HG03432 (cell line): ENCODE measurements at regions not wholly inside any gene's neighbourhood (a gene's known extent, or its start where the extent isn't known, plus 50 kb on each side); places are given as distances from the start of the nearest gene placed in this dataset.
A peak's percentile ranks its signal among the peaks of the same experiment; 100 is the strongest.

Source experiments
- ATAC-seq: cut with Tn5 transposase; IDR thresholded peaks from one replicate; pipeline ENCODE4 v1.9.1; 2021; ENCODE audit warnings: mild to moderate bottlenecking, moderate library complexity; ENCODE audit not compliant: unreplicated experiment

GRCh38 chr4:58935332-58935731 is 1825.1 kb upstream of the IGFBP7 start:
- no peak for ATAC-seq

GRCh38 chr4:58936436-58936835 is 1826.3 kb upstream of the IGFBP7 start:
- no peak for ATAC-seq

- ATAC-seq = peak; percentile 71
These were observed 1830.0 kb upstream of the IGFBP7 start for GRCh38 chr4:58940167-58940566.

GRCh38 chr4:58941286-58941685 is 1831.1 kb upstream of the IGFBP7 start:
- no peak for ATAC-seq

- ATAC-seq = no peak
These were observed 1843.4 kb upstream of the IGFBP7 start for GRCh38 chr4:58953575-58953974.

GRCh38 chr4:58957711-58958110 is 1847.5 kb upstream of the IGFBP7 start:
- ATAC-seq = no peak

- no peak for ATAC-seq
These were observed 1851.1 kb upstream of the IGFBP7 start for GRCh38 chr4:58961283-58961682.

- ATAC-seq = peak; percentile 7
These were observed 1851.7 kb upstream of the IGFBP7 start for GRCh38 chr4:58961925-58962324.

GRCh38 chr4:58962424-58962823 is 1852.2 kb upstream of the IGFBP7 start:
- peak; percentile 69 for ATAC-seq

GRCh38 chr4:58981828-58982227 is 1871.6 kb upstream of the IGFBP7 start:
- no peak for ATAC-seq

GRCh38 chr4:58983887-58984286 is 1873.7 kb upstream of the IGFBP7 start:
- no peak for ATAC-seq

GRCh38 chr4:59002148-59002547 is 1892.0 kb upstream of the IGFBP7 start:
- ATAC-seq = no peak

GRCh38 chr4:59024257-59024656 is 1914.1 kb upstream of the IGFBP7 start:
- no peak for ATAC-seq

- no peak for ATAC-seq
These were observed 1927.6 kb upstream of the IGFBP7 start for GRCh38 chr4:59037812-59038211.

GRCh38 chr4:59039046-59039445 is 1928.9 kb upstream of the IGFBP7 start:
- no peak for ATAC-seq

GRCh38 chr4:59044286-59044900 is 1934.2 kb upstream of the IGFBP7 start:
- ATAC-seq = no peak

GRCh38 chr4:59054086-59054485 is 1943.9 kb upstream of the IGFBP7 start:
- no peak for ATAC-seq

GRCh38 chr4:59057804-59058203 is 1947.6 kb upstream of the IGFBP7 start:
- ATAC-seq = no peak

- ATAC-seq = no peak
These were observed 1948.4 kb upstream of the IGFBP7 start for GRCh38 chr4:59058543-59058942.

- no peak for ATAC-seq
These were observed 1950.0 kb upstream of the IGFBP7 start for GRCh38 chr4:59060002-59060846.

GRCh38 chr4:59060895-59061294 is 1950.7 kb upstream of the IGFBP7 start:
- no peak for ATAC-seq

GRCh38 chr4:59063015-59063720 is 1953.0 kb upstream of the IGFBP7 start:
- no peak for ATAC-seq
